ENCODE measurements at regions not wholly inside any gene's neighbourhood (a gene's known extent, or its start where the extent isn't known, plus 50 kb on each side); places are given as distances from the start of the nearest gene placed in this dataset.

- Histone ChIP-seq H3K27ac (ENCODE audit: low read length) (no peak overlapping the region), H3K4me1 (ENCODE audit: control insufficient read depth, insufficient read depth, low read length) (no peaks in the 10 kb centered on the region), H3K4me3 (ENCODE audit: low read depth in 2 of 2, low read length in 2 of 2) (no peak overlapping the region), H3K9me3 (ENCODE audit: control insufficient read depth, insufficient read depth, low read depth, low read length) (no peaks in the 10 kb centered on the region), H3K36me3 (ENCODE audit: control insufficient read depth, insufficient read depth, low read length) (no peaks in the 10 kb centered on the region), H3K27me3 (ENCODE audit: control insufficient read depth, insufficient read depth, low read length) (peaks cover 5% of the 10 kb centered on the region; the same call in 1 of the 2 replicates)
- BruUV-seq (replicated peaks), result no TSS peak
- intact Hi-C loops (cut with micrococcal nuclease; ENCODE audit: unreplicated experiment), result no loop called here
- ATAC-seq (no peak), DNase-seq (ENCODE audit: low read depth, low spot score) (no peak)
- in situ Hi-C loops (cut with HindIII; ENCODE audit: low pct_unique_long_range_greater_than_20kb, low sequenced_read_pairs), result no loop called here
- CTCF ChIA-PET, result no interaction called here
- TF ChIP-seq SIN3A (IDR thresholded peaks at IDR 0.05; ENCODE audit: borderline replicate concordance, insufficient read depth, low read depth, low read length), result no peak
- TF ChIP-seq CTCF (IDR thresholded peaks at IDR 0.05), result no peak
- TF ChIP-seq TCF7L2 (IDR thresholded peaks at IDR 0.05; ENCODE audit: low read depth, low read length), result no peak
- POLR2A ChIA-PET, result no interaction called here
Observed at GRCh38 chr3:132818251-132818650, 96.0 kb upstream of the NPHP3 start.

DNA sequence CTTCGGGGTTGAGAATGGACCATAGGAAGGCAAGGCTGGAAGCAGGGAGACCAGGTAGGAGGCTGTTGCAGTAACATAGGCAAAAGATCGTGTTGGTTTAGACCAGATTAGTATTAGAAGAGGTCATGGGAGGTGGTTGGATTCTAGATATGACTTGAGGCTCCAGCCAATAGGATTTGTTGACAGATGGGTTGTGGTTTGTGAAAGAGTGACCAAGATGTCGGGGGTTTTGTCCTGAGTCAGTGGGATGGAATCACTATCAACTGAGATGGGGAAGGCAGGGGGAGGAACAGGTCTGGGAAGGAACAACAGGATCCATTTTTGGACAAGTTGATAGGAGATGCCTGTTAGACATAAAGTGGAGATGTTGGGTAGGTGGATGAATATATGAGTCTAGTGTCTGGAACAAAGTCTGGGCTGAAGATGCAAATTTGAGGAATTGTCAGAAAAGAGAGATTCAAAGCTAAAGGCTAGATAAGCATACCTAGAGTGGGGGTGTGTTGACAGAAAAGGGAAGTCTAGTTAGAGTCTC lies 95.5 kb upstream of the NPHP3 start:
- no peak for DNase-seq (ENCODE audit: low read depth, low spot score)
- in situ Hi-C loops (cut with HindIII; ENCODE audit: low pct_unique_long_range_greater_than_20kb, low sequenced_read_pairs) (no loop called here), intact Hi-C loops (cut with micrococcal nuclease; ENCODE audit: unreplicated experiment) (no loop called here)
- Histone ChIP-seq H3K27me3 (ENCODE audit: control insufficient read depth, insufficient read depth, low read length) (peaks cover 5% of the 10 kb centered on the region; the same call in 1 of the 2 replicates), H3K4me3 (ENCODE audit: low read depth in 2 of 2, low read length in 2 of 2) (no peak overlapping the region), H3K9me3 (ENCODE audit: control insufficient read depth, insufficient read depth, low read depth, low read length) (no peaks in the 10 kb centered on the region), H3K27ac (ENCODE audit: low read length) (no peak overlapping the region), H3K36me3 (ENCODE audit: control insufficient read depth, insufficient read depth, low read length) (no peaks in the 10 kb centered on the region), H3K4me1 (ENCODE audit: control insufficient read depth, insufficient read depth, low read length) (no peaks in the 10 kb centered on the region)
- no peak for ATAC-seq
- TF ChIP-seq TCF7L2 (IDR thresholded peaks at IDR 0.05; ENCODE audit: low read depth, low read length) (no peak), REST (IDR thresholded peaks at IDR 0.05; ENCODE audit: insufficient read depth in 1 of 2, low read depth in 2 of 2, low read length in 1 of 2) (no peak), SIN3A (IDR thresholded peaks at IDR 0.05; ENCODE audit: borderline replicate concordance, insufficient read depth, low read depth, low read length) (no peak), POLR2AphosphoS5 (IDR thresholded peaks at IDR 0.05; ENCODE audit: low read depth, low read length) (no peak), CTCF (IDR thresholded peaks at IDR 0.05) (no peak)
- no TSS peak for BruUV-seq (replicated peaks)
- ChIA-PET POLR2A (no interaction called here), CTCF (no interaction called here)

Measured in Panc1 (cell line).